OCI-LY7 (cell line): ENCODE measurements at regions not wholly inside any gene's neighbourhood (a gene's known extent, or its start where the extent isn't known, plus 50 kb on each side); places are given as distances from the start of the nearest gene placed in this dataset.

ENCODE experiments used
- CTCF ChIP-seq: fragments of 200-600 bp; sonication (generic); conservative IDR thresholded peaks from 2 replicates; pipeline ENCODE4 v1.5.1; 2014; ENCODE audit warnings: mild to moderate bottlenecking, antibody characterized with exemption, low read length, moderate library complexity, mixed read lengths
- EZH2phosphoT487 ChIP-seq: fragments of 200-600 bp; sonication (generic); IDR thresholded peaks from 2 replicates; pipeline ENCODE4 v1.6.1; 2018; ENCODE audit warnings: low read depth, borderline replicate concordance, mild to moderate bottlenecking, mixed run types, antibody characterized with exemption, low read length, moderate library complexity, mixed read lengths

GRCh38 chr2:147082850-147083522 lies 761.8 kb upstream of the ACVR2A start:
- TF ChIP-seq CTCF (peak; percentile 93), EZH2phosphoT487 (no peak)
